H1 (cell line): ENCODE measurements at regions not wholly inside any gene's neighbourhood (a gene's known extent, or its start where the extent isn't known, plus 50 kb on each side); places are given as distances from the start of the nearest gene placed in this dataset.

ENCODE experiments used
- CBX5 ChIP-seq: fragments of 300-800, 300-1000 bp; sonication (generic); IDR thresholded peaks from 2 replicates; pipeline ENCODE4 v1.7.1; 2016; ENCODE audit warnings: antibody characterized with exemption, low read length, low read depth
- CBX8 ChIP-seq: fragments of 300-800, 300-1000 bp; sonication (generic); IDR thresholded peaks from 2 replicates; pipeline ENCODE4 v1.7.1; 2016; ENCODE audit warnings: low read depth, low read length, borderline replicate concordance
- CEBPB ChIP-seq: IDR thresholded peaks from 2 replicates; pipeline ENCODE4 v1.6.1; 2012; ENCODE audit warnings: low read depth, low read length
- CTCF ChIP-seq, 3 experiments: IDR thresholded peaks; 1 replicate in 2 of 3; 2 replicates in 1 of 3; pipeline versions ENCODE4 v1.5.1 to v1.6.1; 2011; ENCODE audit warnings: low read length in 3 of 3, mild to moderate bottlenecking in 3 of 3, inconsistent platforms in 2 of 3, low read depth in 1 of 3, moderate library complexity in 1 of 3; ENCODE audit not compliant: insufficient read depth in 1 of 3; ENCODE audit errors: control extremely low read depth in 1 of 3
- EZH2 ChIP-seq: fragments of 200-600 bp; sonication (generic); IDR thresholded peaks from 2 replicates; pipeline ENCODE4 v1.7.1; 2012; ENCODE audit warnings: low read depth, mild to moderate bottlenecking, moderate library complexity, low read length, inconsistent platforms; ENCODE audit not compliant: severe bottlenecking
- JUND ChIP-seq: IDR thresholded peaks from 2 replicates; pipeline ENCODE4 v1.6.1; 2011; ENCODE audit warnings: mild to moderate bottlenecking, improper control_type of control experiment, low read length
- NRF1 ChIP-seq: IDR thresholded peaks from 2 replicates; pipeline ENCODE4 v1.6.1; 2011; ENCODE audit warnings: mild to moderate bottlenecking, low read depth, low read length, improper control_type of control experiment
- POLR2A ChIP-seq, 2 experiments: IDR thresholded peaks; 1 replicate in 1 of 2; 2 replicates in 1 of 2; pipeline ENCODE4 v1.6.1; 2011; ENCODE audit warnings: low read depth in 2 of 2, low read length in 2 of 2, mild to moderate bottlenecking in 2 of 2; ENCODE audit errors: control extremely low read depth in 1 of 2
- POLR2AphosphoS5 ChIP-seq: IDR thresholded peaks from 2 replicates; pipeline ENCODE4 v1.6.1; 2011; ENCODE audit warnings: low read depth, low read length
- SP1 ChIP-seq: IDR thresholded peaks from 2 replicates; pipeline ENCODE4 v1.6.1; 2011; ENCODE audit warnings: low read depth, low read length
- SUZ12 ChIP-seq: fragments of 200-600 bp; sonication (generic); IDR thresholded peaks from 2 replicates; pipeline ENCODE4 v1.6.1; 2012; ENCODE audit warnings: mild to moderate bottlenecking, inconsistent platforms, low read length, moderate library complexity, mixed read lengths
- YY1 ChIP-seq: IDR thresholded peaks from 2 replicates; pipeline ENCODE4 v1.6.1; 2011; ENCODE audit warnings: low read depth, mild to moderate bottlenecking, low read length

DNA sequence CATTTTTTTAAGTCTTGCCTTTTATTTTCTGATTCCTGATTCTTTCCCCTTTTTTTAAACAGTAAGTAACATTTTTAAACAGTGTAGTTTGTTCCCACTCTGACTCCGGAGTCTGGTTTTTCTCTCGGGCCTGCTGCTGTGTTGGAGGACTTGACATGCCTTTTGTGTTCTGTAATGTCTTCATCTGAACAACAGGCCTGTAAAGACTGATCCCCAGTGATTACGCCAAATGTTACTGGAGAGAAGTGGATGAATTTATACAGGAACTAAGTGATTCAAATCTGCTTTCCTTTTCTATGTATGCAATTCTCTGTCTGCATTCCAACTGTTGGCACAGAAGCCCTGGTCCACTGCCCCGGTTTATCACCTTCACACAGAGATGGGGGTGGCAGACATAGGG is 54.3 kb upstream of the RMDN2 start:
- TF ChIP-seq SP1 (no peak), CBX5 (no peak), POLR2A (IDR thresholded peaks at IDR 0.05; ENCODE audit: control extremely low read depth in 1 of 2, low read depth in 2 of 2, low read length in 2 of 2) (no peak), CTCF (IDR thresholded peaks at IDR 0.05; ENCODE audit: control extremely low read depth in 1 of 3, insufficient read depth in 1 of 3, low read depth in 1 of 3, low read length in 3 of 3) (no peak), SUZ12 (no peak), CBX8 (no peak), NRF1 (no peak), POLR2AphosphoS5 (no peak), YY1 (no peak), EZH2 (no peak), CEBPB (no peak), JUND (no peak)
